Activated CD8-positive, alpha-beta T cell treated with anti-CD3 and anti-CD28 coated beads, Interleukin-2, amount 10 ng/mL, durations not matched to agents 7 days and 5 days (primary cell): ENCODE measurements at regions not wholly inside any gene's neighbourhood (a gene's known extent, or its start where the extent isn't known, plus 50 kb on each side); places are given as distances from the start of the nearest gene placed in this dataset.
A peak's percentile ranks its signal among the peaks of the same experiment; 100 is the strongest.
"Not testable (repeated sequence)": the region's sequence is repeated elsewhere in the genome, so short reads cannot be mapped to it uniquely, and the experiment has no call there.

Experiments used
- ATAC-seq: fragments of 150-1000 bp; cut with Tn5 transposase; one replicate; pipeline ENCODE4 v1.10.0; 2021; ENCODE audit warnings: moderate library complexity
- CTCF ChIA-PET: fragments of 350-600 bp; sonication (Branson Sonifier 250); formaldehyde crosslinking; loops from one replicate; lab custom pipeline; 2021; ENCODE audit warnings: antibody characterized with exemption; lab: Charles Lee
- POLR2A ChIA-PET: fragments of 350-600 bp; sonication (Branson Sonifier 250); formaldehyde crosslinking; loops from one replicate; lab custom pipeline; 2021; ENCODE audit warnings: antibody characterized with exemption; lab: Charles Lee
- DNase-seq: peaks from one replicate; pipeline ENCODE4 v3.0.0-alpha.2; 2020
- H3K27ac Mint-ChIP-seq: one replicate; pipeline ENCODE4 v1.8.0; 2021; ENCODE audit warnings: mild to moderate bottlenecking, mixed read lengths
- H3K27me3 Mint-ChIP-seq: one replicate; pipeline ENCODE4 v1.8.0; 2021; ENCODE audit warnings: low read depth, mixed read lengths
- H3K36me3 Mint-ChIP-seq: one replicate; pipeline ENCODE4 v1.8.0; 2021; ENCODE audit warnings: low read depth, mixed read lengths
- H3K4me1 Mint-ChIP-seq: one replicate; pipeline ENCODE4 v1.8.0; 2021; ENCODE audit warnings: low read depth, mixed read lengths
- H3K4me3 Mint-ChIP-seq: one replicate; pipeline ENCODE4 v1.8.0; 2021; ENCODE audit warnings: mild to moderate bottlenecking, mixed read lengths
- H3K9me3 Mint-ChIP-seq: one replicate; pipeline ENCODE4 v1.8.0; 2022; ENCODE audit warnings: mixed read lengths; ENCODE audit not compliant: insufficient read depth

DNA sequence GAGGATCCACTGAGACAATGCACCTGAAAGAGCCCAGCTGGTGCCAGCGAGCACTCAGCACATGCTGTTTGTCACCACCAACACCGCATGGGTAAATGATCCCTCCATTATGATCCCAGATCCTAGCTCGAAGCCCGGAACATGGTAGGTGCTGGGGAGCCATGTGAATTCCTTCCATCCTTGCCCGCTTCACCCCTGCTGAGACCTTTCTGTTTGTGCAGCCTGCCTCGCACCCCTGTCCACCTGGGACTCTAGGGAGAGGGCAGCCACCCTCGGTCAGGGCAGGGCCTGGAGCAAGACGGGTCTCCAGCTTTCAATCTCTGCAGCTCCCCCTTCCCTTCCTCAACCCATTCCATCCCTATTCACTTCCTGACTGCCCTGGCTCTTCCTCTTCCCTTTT, 116.2 kb upstream of the ALX4 start:
- ATAC-seq, result no peak
- no peak for DNase-seq
- no peaks in the 10 kb centered on the region for H3K4me1 Mint-ChIP-seq
- ChIA-PET CTCF (no interaction called here), POLR2A (no interaction called here)
- H3K9me3 Mint-ChIP-seq, result no peaks in the 10 kb centered on the region
- no peak overlapping the region for H3K4me3 Mint-ChIP-seq
- H3K27ac Mint-ChIP-seq, result no peak overlapping the region
- H3K27me3 Mint-ChIP-seq, result peaks cover 8% of the 10 kb centered on the region
- no peaks in the 10 kb centered on the region for H3K36me3 Mint-ChIP-seq

DNA sequence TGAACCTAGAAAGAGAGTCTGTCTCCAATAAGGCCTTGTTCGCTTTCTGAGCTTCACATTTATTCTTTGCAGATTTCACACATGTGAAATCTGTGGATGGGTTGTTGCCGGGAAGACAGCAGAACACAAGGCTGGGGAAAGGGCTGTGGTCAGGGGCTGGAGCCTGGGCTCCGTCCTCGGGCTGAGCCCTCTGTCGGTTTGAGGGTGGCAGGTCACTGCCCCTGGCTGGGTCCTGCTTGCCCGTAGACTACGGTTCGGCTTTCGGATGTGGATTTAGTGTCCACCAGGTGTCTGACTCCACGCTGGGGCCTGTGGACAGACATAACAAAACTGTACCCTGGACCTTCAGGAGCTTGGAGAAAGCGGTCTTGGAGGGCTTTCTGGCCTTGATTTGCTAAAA, 117.0 kb upstream of the ALX4 start:
- H3K27me3 Mint-ChIP-seq, result peaks cover 9% of the 10 kb centered on the region
- ATAC-seq (no peak), DNase-seq (no peak)
- H3K27ac Mint-ChIP-seq, result no peak overlapping the region
- H3K36me3 Mint-ChIP-seq, result no peaks in the 10 kb centered on the region
- no peaks in the 10 kb centered on the region for H3K4me1 Mint-ChIP-seq
- H3K9me3 Mint-ChIP-seq, result no peaks in the 10 kb centered on the region
- ChIA-PET POLR2A (no interaction called here), CTCF (no interaction called here)
- H3K4me3 Mint-ChIP-seq, result no peak overlapping the region

GRCh38 chr11:44427432-44427831, 117.5 kb upstream of the ALX4 start:
- Mint-ChIP-seq H3K9me3 (no peaks in the 10 kb centered on the region), H3K4me1 (no peaks in the 10 kb centered on the region), H3K27me3 (peaks cover 9% of the 10 kb centered on the region), H3K4me3 (no peak overlapping the region), H3K36me3 (no peaks in the 10 kb centered on the region), H3K27ac (no peak overlapping the region)
- ATAC-seq, result no peak
- ChIA-PET CTCF (no interaction called here), POLR2A (no interaction called here)
- peak; percentile 22 for DNase-seq

- ChIA-PET CTCF (no interaction called here), POLR2A (no interaction called here)
- H3K36me3 Mint-ChIP-seq, result no peaks in the 10 kb centered on the region
- peaks cover 9% of the 10 kb centered on the region for H3K27me3 Mint-ChIP-seq
- H3K4me3 Mint-ChIP-seq, result no peak overlapping the region
- no peak overlapping the region for H3K27ac Mint-ChIP-seq
- no peak for DNase-seq
- H3K4me1 Mint-ChIP-seq, result no peaks in the 10 kb centered on the region
- no peak for ATAC-seq
- no peaks in the 10 kb centered on the region for H3K9me3 Mint-ChIP-seq
Measured at GRCh38 chr11:44430140-44430539, 120.2 kb upstream of the ALX4 start.

- no peak overlapping the region for H3K4me3 Mint-ChIP-seq
- ATAC-seq (no peak), DNase-seq (no peak)
- peaks cover 16% of the 10 kb centered on the region for H3K27me3 Mint-ChIP-seq
- no peaks in the 10 kb centered on the region for H3K9me3 Mint-ChIP-seq
- ChIA-PET CTCF (no interaction called here), POLR2A (no interaction called here)
- H3K27ac Mint-ChIP-seq, result no peak overlapping the region
- no peaks in the 10 kb centered on the region for H3K36me3 Mint-ChIP-seq
- H3K4me1 Mint-ChIP-seq, result no peaks in the 10 kb centered on the region
Measured at GRCh38 chr11:44434191-44434590, 124.3 kb upstream of the ALX4 start.

- Mint-ChIP-seq H3K4me1 (no peaks in the 10 kb centered on the region), H3K36me3 (peaks cover 2% of the 10 kb centered on the region), H3K27ac (no peak overlapping the region), H3K4me3 (no peak overlapping the region), H3K9me3 (peaks cover 5% of the 10 kb centered on the region), H3K27me3 (peaks cover 29% of the 10 kb centered on the region)
- no peak for DNase-seq
- POLR2A ChIA-PET, result no interaction called here
- ATAC-seq, result no peak
- CTCF ChIA-PET, result no interaction called here
Measured at GRCh38 chr11:44437122-44437521, 127.2 kb upstream of the ALX4 start.

DNA sequence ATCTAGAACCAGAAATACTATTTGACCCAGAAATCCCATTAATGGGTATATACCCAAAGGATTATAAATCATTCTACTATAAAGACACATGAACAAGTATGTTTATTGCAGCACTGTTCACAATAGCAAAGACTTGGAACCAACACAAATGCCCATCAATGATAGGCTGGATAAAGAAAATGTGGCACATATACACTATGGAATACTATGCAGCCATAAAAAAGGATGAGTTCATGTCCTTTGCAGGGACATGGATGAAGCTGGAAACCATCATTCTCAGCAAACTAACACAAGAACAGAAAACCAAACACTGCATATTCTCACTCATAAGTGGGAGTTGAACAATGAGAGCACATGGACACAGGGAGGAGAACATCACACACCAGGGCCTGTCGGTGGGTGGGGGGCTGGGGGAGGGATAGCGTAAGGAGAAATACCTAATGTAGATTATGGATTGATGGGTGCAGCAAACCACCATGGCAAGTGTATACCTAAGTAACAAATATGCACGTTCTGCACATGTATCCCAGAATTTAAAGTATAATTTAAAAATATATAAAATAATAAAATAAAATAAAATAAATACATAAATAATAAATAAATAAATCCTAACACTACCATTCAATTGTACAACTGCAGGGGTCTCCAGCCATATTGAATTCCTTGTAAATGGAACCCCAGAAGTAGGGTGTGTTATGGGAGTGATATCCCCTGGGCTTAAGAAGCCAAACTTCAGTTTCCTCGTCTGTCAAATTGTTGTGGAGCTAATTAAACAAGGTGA, 122.4 kb upstream of the CD82 start:
- DNase-seq, CTCF ChIA-PET, H3K36me3 Mint-ChIP-seq, ATAC-seq, H3K27ac Mint-ChIP-seq, H3K4me3 Mint-ChIP-seq, H3K4me1 Mint-ChIP-seq, H3K9me3 Mint-ChIP-seq: not testable (repeated sequence)
- POLR2A ChIA-PET, result interaction anchor here (0.6 kb wide), 1 partner anchor 888 kb away, joined by 3 read pairs; no protein-coding TSS in a partner anchor
- H3K27me3 Mint-ChIP-seq, result peaks cover 30% of the 10 kb centered on the region

DNA sequence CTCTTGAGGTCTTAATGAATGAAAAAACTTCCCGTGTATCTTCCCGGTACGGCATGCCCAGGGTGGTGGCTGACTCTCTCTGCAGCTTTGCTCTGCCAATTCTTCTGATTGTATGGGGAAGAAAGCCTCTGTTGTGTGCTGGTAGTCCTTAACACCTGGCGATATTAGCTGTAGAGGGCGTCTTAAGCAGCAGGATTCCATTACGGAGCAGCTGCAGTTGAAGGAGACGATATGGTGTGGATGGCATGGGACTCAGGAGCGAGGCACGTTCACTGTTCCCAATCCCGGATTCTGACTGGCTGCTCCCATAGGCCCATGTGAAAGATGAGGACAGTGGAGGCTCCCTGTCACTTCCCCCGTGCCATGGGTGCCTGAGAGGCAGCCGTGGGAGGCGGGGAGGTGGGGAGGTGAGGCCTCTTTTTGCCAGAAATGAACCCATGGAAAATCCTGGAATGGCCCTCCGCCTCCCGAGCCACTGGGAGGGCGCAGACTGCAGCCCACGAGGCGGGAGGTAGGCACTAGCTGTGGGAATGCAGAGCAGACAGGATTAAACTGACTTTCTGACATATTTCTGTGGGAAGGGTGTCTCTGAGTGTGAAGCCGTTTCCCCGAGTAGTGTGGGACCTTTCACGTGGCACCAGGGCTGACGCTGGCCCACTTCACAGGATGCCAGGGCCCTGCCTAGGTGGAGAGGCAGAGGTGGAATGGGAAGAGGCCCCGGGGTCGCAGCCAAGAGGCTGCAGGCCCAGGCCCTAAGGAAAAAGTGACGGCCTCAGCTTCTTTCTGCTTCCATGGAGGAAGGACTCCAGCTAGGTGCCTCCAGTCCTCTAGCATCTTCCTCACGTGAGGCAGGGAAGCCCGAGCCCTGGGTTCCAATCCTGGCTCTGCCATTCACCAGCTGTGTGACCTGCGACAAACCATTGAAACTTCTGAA, 121.4 kb upstream of the CD82 start:
- CTCF ChIA-PET, result no interaction called here
- POLR2A ChIA-PET, result no interaction called here
- Mint-ChIP-seq H3K27me3 (peaks cover 23% of the 10 kb centered on the region), H3K4me3 (no peak overlapping the region), H3K9me3 (peaks cover 5% of the 10 kb centered on the region), H3K36me3 (peaks cover 2% of the 10 kb centered on the region), H3K27ac (no peak overlapping the region), H3K4me1 (no peaks in the 10 kb centered on the region)
- DNase-seq (no peak), ATAC-seq (no peak)

GRCh38 chr11:44444770-44445321, 120.6 kb upstream of the CD82 start:
- H3K36me3 Mint-ChIP-seq, result peaks cover 2% of the 10 kb centered on the region
- no peak for ATAC-seq
- peaks cover 15% of the 10 kb centered on the region for H3K27me3 Mint-ChIP-seq
- no peak overlapping the region for H3K4me3 Mint-ChIP-seq
- H3K4me1 Mint-ChIP-seq, result no peaks in the 10 kb centered on the region
- peaks cover 5% of the 10 kb centered on the region for H3K9me3 Mint-ChIP-seq
- ChIA-PET CTCF (no interaction called here), POLR2A (no interaction called here)
- DNase-seq, result no peak
- no peak overlapping the region for H3K27ac Mint-ChIP-seq

- Mint-ChIP-seq H3K27ac (no peak overlapping the region), H3K36me3 (no peaks in the 10 kb centered on the region), H3K9me3 (no peaks in the 10 kb centered on the region), H3K4me1 (no peaks in the 10 kb centered on the region), H3K4me3 (no peak overlapping the region), H3K27me3 (peaks cover 7% of the 10 kb centered on the region)
- POLR2A ChIA-PET, result no interaction called here
- CTCF ChIA-PET, result no interaction called here
- ATAC-seq (no peak), DNase-seq (no peak)
Measured at GRCh38 chr11:44445500-44446365, 119.7 kb upstream of the CD82 start.

- Mint-ChIP-seq H3K4me3 (no peak overlapping the region), H3K27me3 (peaks cover 5% of the 10 kb centered on the region), H3K4me1 (no peaks in the 10 kb centered on the region), H3K9me3 (no peaks in the 10 kb centered on the region), H3K36me3 (no peaks in the 10 kb centered on the region), H3K27ac (no peak overlapping the region)
- CTCF ChIA-PET, result no interaction called here
- ATAC-seq (no peak), DNase-seq (no peak)
- POLR2A ChIA-PET, result no interaction called here
Measured at GRCh38 chr11:44446366-44446762, 119.1 kb upstream of the CD82 start.
